Neural cell (in vitro differentiated cells): ENCODE measurements at regions not wholly inside any gene's neighbourhood (a gene's known extent, or its start where the extent isn't known, plus 50 kb on each side); places are given as distances from the start of the nearest gene placed in this dataset.
"Not testable (repeated sequence)": the region's sequence is repeated elsewhere in the genome, so short reads cannot be mapped to it uniquely, and the experiment has no call there.

Experiments
- H2AFZ ChIP-seq: fragments of 200-600, 300-800 bp; sonication (generic), shearing (Covaris generic); 2 replicates; pipeline ENCODE4 v1.6.0; 2014; ENCODE audit warnings: low read depth, mild to moderate bottlenecking, antibody characterized with exemption, low read length, moderate library complexity
- H3F3A ChIP-seq: fragments of 200-600 bp; shearing (Covaris generic); 2 replicates; pipeline ENCODE4 v1.6.1; 2016; ENCODE audit warnings: mild to moderate bottlenecking, moderate library complexity, mixed read lengths, antibody characterized with exemption, low read length; ENCODE audit not compliant: insufficient read depth, poor library complexity, severe bottlenecking
- H3K27ac ChIP-seq: fragments of 200-600, 300-800 bp; sonication (generic), shearing (Covaris generic); 2 replicates; pipeline ENCODE4 v1.5.1; 2014; ENCODE audit warnings: mild to moderate bottlenecking, low read length, moderate library complexity
- H3K27me3 ChIP-seq: fragments of 300-800, 200-600 bp; sonication (generic), shearing (Covaris generic); 2 replicates; pipeline ENCODE4 v1.6.0; 2014; ENCODE audit warnings: mild to moderate bottlenecking, low read depth, low read length, moderate library complexity; ENCODE audit not compliant: insufficient read depth
- H3K36me3 ChIP-seq: fragments of 300-800, 200-600 bp; sonication (generic), shearing (Covaris generic); 2 replicates; pipeline ENCODE4 v1.5.1; 2014; ENCODE audit warnings: mild to moderate bottlenecking, antibody characterized with exemption, low read length, moderate library complexity; ENCODE audit not compliant: insufficient read depth
- H3K4me2 ChIP-seq: fragments of 300-800, 200-600 bp; sonication (generic), shearing (Covaris generic); 2 replicates; pipeline ENCODE4 v1.6.0; 2014; ENCODE audit warnings: mild to moderate bottlenecking, low read length
- H3K4me3 ChIP-seq: fragments of 300-800, 200-600 bp; sonication (generic), shearing (Covaris generic); 2 replicates; pipeline ENCODE4 v1.5.1; 2014; ENCODE audit warnings: mild to moderate bottlenecking, low read length, moderate library complexity
- H3K79me2 ChIP-seq: fragments of 200-600 bp; shearing (Covaris generic); replicated peaks from 2 replicates; pipeline ENCODE4 v1.6.0; 2014; ENCODE audit warnings: mild to moderate bottlenecking, low read length, moderate library complexity; ENCODE audit not compliant: insufficient read depth
- H3K9ac ChIP-seq: fragments of 300-800, 200-600 bp; sonication (generic), shearing (Covaris generic); 2 replicates; pipeline ENCODE4 v1.6.1; 2016; ENCODE audit warnings: mild to moderate bottlenecking, low read length, mixed read lengths
- H3K9me2 ChIP-seq: fragments of 200-600 bp; shearing (Covaris generic); 2 replicates; pipeline ENCODE4 v1.6.1; 2016; ENCODE audit warnings: mild to moderate bottlenecking, low read length, mixed read lengths; ENCODE audit not compliant: insufficient read depth
- H3K9me3 ChIP-seq: fragments of 200-600, 300-800 bp; sonication (generic), shearing (Covaris generic); 2 replicates; pipeline ENCODE4 v1.6.1; 2016; ENCODE audit warnings: mild to moderate bottlenecking, mixed run types, low read length, moderate library complexity, mixed read lengths
- H4K20me1 ChIP-seq: fragments of 200-600 bp; shearing (Covaris generic); 2 replicates; pipeline ENCODE4 v1.6.1; 2016; ENCODE audit warnings: mild to moderate bottlenecking, mixed run types; ENCODE audit not compliant: insufficient read depth
- EP300 ChIP-seq: fragments of 450-650 bp; conservative IDR thresholded peaks from 2 replicates; pipeline ENCODE4 v1.6.1; 2014; ENCODE audit warnings: antibody characterized with exemption, mild to moderate bottlenecking, moderate library complexity; ENCODE audit not compliant: poor library complexity, severe bottlenecking
- EZH2 ChIP-seq: fragments of 200-600, 300-800 bp; shearing (Covaris generic), sonication (generic); IDR thresholded peaks from 2 replicates; pipeline ENCODE4 v1.6.1; 2014; ENCODE audit warnings: antibody characterized with exemption, low read length, borderline replicate concordance, mild to moderate bottlenecking; ENCODE audit not compliant: insufficient read depth, poor library complexity, severe bottlenecking
- MXI1 ChIP-seq: fragments of 450-650 bp; conservative IDR thresholded peaks from 2 replicates; pipeline ENCODE4 v1.6.1; 2014; ENCODE audit warnings: antibody characterized with exemption, mild to moderate bottlenecking; ENCODE audit not compliant: poor library complexity, severe bottlenecking
- POLR2AphosphoS5 ChIP-seq: IDR thresholded peaks from 2 replicates; pipeline ENCODE4 v1.6.1; 2012
- RAD21 ChIP-seq: fragments of 450-650 bp; conservative IDR thresholded peaks from 2 replicates; pipeline ENCODE4 v1.6.1; 2014; ENCODE audit warnings: antibody characterized with exemption, mild to moderate bottlenecking, moderate library complexity
- REST ChIP-seq: IDR thresholded peaks from 2 replicates; pipeline ENCODE4 v1.6.1; 2012; ENCODE audit warnings: borderline replicate concordance
- SMC3 ChIP-seq: fragments of 450-650 bp; conservative IDR thresholded peaks from 2 replicates; pipeline ENCODE4 v1.6.1; 2014; ENCODE audit warnings: antibody characterized with exemption, mild to moderate bottlenecking, moderate library complexity; ENCODE audit not compliant: poor library complexity
- TAF1 ChIP-seq: IDR thresholded peaks from 2 replicates; pipeline ENCODE4 v1.6.1; 2012; ENCODE audit warnings: low read depth
- TF ChIP-seq, protein P1 (sequence below): fragments of 450-650 bp; IDR thresholded peaks from 2 replicates; pipeline ENCODE4 v1.5.1; 2014; ENCODE audit warnings: antibody characterized with exemption, mild to moderate bottlenecking, moderate library complexity; ENCODE audit not compliant: poor library complexity, severe bottlenecking

- no peak overlapping the region for H3K4me3 ChIP-seq
- H3K27me3 ChIP-seq = no peaks in the 10 kb centered on the region
- no peak overlapping the region for H3K9ac ChIP-seq
- H4K20me1 ChIP-seq = no peaks in the 10 kb centered on the region
- H3K4me2 ChIP-seq = no peak overlapping the region
- H3K36me3 ChIP-seq = no peaks in the 10 kb centered on the region
- H2AFZ ChIP-seq = no peak overlapping the region
- no peaks in the 10 kb centered on the region for H3F3A ChIP-seq
- TF ChIP-seq, protein P1, sequence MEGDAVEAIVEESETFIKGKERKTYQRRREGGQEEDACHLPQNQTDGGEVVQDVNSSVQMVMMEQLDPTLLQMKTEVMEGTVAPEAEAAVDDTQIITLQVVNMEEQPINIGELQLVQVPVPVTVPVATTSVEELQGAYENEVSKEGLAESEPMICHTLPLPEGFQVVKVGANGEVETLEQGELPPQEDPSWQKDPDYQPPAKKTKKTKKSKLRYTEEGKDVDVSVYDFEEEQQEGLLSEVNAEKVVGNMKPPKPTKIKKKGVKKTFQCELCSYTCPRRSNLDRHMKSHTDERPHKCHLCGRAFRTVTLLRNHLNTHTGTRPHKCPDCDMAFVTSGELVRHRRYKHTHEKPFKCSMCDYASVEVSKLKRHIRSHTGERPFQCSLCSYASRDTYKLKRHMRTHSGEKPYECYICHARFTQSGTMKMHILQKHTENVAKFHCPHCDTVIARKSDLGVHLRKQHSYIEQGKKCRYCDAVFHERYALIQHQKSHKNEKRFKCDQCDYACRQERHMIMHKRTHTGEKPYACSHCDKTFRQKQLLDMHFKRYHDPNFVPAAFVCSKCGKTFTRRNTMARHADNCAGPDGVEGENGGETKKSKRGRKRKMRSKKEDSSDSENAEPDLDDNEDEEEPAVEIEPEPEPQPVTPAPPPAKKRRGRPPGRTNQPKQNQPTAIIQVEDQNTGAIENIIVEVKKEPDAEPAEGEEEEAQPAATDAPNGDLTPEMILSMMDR = no peak
- TF ChIP-seq EZH2 (no peak), SMC3 (no peak), EP300 (no peak), TAF1 (no peak), POLR2AphosphoS5 (no peak), MXI1 (no peak), RAD21 (no peak), REST (no peak)
- no peaks in the 10 kb centered on the region for H3K79me2 ChIP-seq
- no peaks in the 10 kb centered on the region for H3K9me3 ChIP-seq
- no peaks in the 10 kb centered on the region for H3K9me2 ChIP-seq
- H3K27ac ChIP-seq = no peak overlapping the region
Observed at GRCh38 chr4:173990869-173991210, 292.6 kb downstream of the FBXO8 start.

- Histone ChIP-seq H2AFZ (no peak overlapping the region), H3K27me3 (no peaks in the 10 kb centered on the region), H3K9me3 (no peaks in the 10 kb centered on the region), H3K4me3 (no peak overlapping the region), H3K27ac (no peak overlapping the region), H3K9ac (no peak overlapping the region), H3K36me3 (no peaks in the 10 kb centered on the region), H4K20me1 (no peaks in the 10 kb centered on the region), H3F3A (no peaks in the 10 kb centered on the region), H3K9me2 (no peaks in the 10 kb centered on the region), H3K79me2 (no peaks in the 10 kb centered on the region), H3K4me2 (no peak overlapping the region)
- TF ChIP-seq RAD21 (peak; percentile 70), POLR2AphosphoS5 (no peak), TAF1 (no peak), SMC3 (peak; percentile 70), REST (no peak), EZH2 (no peak), MXI1 (no peak), EP300 (no peak)
- TF ChIP-seq, protein P1 = peak; percentile 63
Observed at GRCh38 chr4:173990126-173990868, 293.2 kb downstream of the FBXO8 start.

DNA sequence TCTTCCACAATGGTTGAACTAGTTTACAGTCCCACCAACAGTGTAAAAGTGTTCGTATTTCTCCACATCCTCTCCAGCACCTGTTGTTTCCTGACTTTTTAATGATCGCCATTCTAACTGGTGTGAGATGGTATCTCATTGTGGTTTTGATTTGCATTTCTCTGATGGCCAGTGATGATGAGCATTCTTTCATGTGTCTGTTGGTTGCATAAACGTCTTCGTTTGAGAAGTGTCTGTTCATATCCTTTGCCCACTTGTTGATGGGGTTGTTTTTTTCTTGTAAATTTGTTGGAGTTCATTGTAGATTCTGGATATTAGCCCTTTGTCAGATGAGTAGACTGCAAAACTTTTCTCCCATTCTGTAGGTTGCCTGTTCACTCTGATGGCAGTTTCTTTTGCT, 319.9 kb downstream of the FBXO8 start:
- H2AFZ ChIP-seq, H3K9me2 ChIP-seq, H3K9me3 ChIP-seq, H3K36me3 ChIP-seq, H3K4me3 ChIP-seq, H3K9ac ChIP-seq, H3K4me2 ChIP-seq, H3F3A ChIP-seq, H3K27ac ChIP-seq, H4K20me1 ChIP-seq, H3K79me2 ChIP-seq, H3K27me3 ChIP-seq: not testable (repeated sequence)
